GM21528 (cell line): ENCODE measurements at regions not wholly inside any gene's neighbourhood (a gene's known extent, or its start where the extent isn't known, plus 50 kb on each side); places are given as distances from the start of the nearest gene placed in this dataset.
"Not testable (repeated sequence)": the region's sequence is repeated elsewhere in the genome, so short reads cannot be mapped to it uniquely, and the experiment has no call there.

ENCODE experiments used
- ATAC-seq: cut with Tn5 transposase; IDR thresholded peaks from one replicate; pipeline ENCODE4 v1.9.1; 2021; ENCODE audit warnings: mild to moderate bottlenecking, moderate library complexity; ENCODE audit not compliant: unreplicated experiment, low FRiP score

DNA sequence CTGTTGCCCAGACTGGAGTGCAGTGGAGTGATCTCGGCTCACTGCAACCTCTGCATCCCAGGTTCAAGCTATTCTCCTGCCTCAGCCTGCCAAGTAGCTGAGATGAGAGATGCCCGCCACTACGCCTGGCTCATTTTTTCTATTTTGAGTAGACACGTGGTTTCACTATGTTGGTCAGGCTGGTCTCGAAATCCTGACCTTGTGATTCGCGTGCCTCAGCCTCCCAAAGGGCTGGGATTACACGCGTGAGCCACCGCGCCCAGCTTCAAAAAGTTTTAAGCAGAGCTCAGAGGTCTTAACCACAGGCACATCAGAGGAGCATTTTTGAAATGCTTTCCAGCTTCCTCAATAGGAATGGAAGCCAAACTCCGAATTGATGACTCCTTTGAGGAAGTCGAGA is 291.2 kb upstream of the FRG2C start:
- ATAC-seq, result not testable (repeated sequence)

DNA sequence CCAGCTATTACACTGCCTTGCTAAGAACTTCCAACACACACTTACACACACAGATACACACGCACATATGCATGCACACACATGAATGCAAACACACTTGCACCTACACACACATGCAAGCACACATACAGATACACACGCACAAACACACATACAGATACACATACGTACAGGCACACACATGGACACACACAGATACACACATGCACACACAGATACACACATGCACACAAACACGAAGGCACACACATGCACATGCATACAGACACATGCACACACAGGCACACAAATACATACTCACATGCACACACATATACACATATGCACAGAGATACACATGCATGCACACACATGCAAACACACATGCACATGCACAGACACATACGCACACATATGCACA is 284.3 kb upstream of the FRG2C start:
- ATAC-seq, result not testable (repeated sequence)

DNA sequence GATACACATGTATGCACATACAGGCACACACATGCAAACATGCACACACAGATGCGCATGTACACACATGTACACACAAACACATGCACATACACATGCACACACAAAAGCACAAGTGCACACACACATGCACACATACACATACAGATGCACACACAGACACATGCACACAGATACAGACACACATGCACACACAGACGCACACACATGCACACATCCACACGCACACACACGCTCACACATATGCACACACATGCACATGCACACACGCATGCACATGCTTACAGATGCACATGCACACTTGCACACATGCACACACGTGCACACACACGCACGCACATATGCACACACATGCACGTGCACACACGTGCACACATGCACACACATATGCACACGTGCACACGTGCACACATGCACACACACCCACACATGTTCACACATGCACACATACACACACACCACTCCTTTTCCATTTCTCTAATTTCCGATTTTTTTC is 283.8 kb upstream of the FRG2C start:
- ATAC-seq, result no peak

DNA sequence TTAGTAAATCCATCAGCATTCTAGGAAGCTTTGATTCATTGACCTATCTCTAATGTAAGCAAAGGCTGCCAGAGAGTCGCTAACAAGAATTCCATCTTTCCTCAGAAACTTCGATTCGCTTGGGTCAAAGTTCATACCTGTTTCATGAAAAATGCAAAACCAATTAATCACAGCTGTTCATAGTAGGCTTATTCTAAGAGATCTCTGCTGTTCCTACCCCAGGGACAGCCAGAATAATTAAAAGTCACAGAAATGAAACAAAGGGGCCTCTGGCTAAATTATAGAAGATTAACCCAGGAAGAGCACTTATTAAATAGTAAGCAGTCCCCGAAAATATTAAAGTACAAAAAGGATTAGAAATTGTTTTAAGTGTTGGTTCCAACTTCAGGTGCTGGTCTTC is 280.1 kb upstream of the FRG2C start:
- ATAC-seq, result not testable (repeated sequence)

DNA sequence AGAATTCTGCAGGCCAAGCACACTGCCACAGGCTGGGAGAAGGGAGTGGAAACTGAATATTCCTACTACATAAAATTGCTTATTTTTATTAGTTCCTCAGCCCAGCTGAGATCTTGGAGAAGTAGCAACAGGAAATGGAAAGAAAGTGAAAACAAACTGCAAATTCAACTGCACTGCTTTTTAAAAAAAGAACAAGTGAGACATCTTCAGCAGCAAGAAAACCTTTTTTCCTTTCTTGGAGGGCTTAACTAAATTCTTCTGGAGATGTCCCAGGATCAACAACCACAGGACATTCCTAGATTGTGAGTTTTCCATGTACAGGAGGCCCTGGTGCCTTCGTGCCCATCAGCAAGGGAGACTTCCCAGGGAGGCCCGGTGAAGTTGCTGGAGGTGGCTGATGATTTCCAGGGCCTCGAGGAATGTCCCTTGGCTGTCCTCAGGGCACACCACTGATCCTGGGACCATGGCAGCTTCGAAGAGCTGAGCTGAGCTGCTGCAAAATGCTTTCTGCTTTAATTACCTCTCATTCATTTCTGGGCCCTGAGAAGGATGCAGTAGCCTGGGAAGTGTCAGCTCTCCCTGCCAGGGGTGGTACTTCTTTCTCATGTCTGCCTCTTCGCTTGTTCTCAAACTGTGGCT is 275.5 kb upstream of the FRG2C start:
- not testable (repeated sequence) for ATAC-seq

DNA sequence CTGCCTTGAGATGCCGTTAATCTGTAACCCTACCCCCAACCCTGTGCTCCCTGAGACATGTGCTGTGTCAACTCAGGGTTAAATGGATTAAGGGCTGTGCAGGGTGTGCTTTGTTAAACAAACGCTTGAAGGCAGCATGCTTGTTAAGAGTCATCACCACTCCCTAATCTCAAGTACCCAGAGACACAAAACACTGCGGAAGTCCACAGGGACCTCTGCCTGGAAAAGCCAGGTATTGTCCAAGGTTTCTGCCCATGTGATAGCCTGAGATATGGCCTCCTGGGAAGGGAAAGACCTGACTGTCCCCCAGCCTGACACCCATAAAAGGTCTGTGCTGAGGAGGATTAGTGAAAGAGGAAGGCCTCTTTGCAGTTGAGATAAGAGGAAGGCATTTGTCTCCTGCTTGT is 270.8 kb upstream of the FRG2C start:
- not testable (repeated sequence) for ATAC-seq

DNA sequence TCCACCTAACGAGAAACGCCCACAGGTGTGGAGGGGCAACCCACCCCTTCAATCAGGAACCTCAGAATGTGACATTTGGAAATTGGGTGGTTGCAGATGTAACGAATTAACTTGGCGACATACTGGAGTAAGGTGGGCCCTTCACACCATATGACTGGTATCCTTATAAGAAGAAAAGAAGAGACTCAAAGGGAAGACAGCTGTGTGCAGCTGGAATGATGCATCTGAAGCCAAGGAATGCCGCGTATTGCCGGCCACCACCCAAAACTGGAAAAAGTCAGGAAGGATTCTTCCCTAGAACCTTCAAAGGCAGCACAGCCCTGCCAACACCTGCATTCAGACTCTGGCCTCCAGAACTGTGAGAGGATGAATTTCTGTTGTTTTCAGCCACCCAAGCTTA is 270.0 kb upstream of the FRG2C start:
- not testable (repeated sequence) for ATAC-seq

DNA sequence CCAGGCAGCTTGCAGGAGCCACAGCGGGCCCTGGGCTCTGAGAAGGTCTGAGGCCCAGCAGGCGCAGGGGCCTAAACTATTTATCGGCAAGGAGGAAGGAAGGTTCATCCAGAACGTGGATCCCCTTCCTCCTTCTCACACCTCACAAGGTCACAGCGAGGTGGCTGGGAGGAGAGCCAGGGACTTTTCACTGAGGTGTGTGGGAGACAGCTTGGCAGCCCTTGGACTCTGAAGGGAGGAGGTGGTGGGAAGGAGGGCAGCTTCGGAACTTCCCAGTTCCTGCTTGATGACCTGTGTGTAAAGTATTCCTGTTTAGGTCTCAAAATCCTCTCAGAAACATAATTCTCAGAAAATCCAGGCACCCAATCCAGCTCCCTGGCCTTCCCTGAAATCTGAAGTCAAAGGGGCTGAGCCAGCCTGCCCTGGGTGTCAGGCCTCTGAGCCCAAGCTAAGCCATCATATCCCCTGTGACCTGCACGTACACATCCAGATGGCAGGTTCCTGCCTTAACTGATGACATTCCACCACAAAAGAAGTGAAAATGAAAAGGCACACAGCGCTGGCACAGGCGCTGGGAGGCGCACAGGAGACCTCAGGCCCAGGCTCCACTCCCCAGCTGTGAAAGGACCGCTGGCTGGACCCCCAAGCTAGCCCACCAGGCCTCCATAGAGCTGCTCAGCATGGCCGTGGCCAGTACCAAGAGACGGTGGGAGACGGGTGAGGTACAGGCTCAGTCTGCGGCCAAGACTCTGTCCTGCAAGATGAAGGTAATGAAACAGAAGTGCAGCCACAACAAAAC is 269.4 kb upstream of the FRG2C start:
- not testable (repeated sequence) for ATAC-seq

DNA sequence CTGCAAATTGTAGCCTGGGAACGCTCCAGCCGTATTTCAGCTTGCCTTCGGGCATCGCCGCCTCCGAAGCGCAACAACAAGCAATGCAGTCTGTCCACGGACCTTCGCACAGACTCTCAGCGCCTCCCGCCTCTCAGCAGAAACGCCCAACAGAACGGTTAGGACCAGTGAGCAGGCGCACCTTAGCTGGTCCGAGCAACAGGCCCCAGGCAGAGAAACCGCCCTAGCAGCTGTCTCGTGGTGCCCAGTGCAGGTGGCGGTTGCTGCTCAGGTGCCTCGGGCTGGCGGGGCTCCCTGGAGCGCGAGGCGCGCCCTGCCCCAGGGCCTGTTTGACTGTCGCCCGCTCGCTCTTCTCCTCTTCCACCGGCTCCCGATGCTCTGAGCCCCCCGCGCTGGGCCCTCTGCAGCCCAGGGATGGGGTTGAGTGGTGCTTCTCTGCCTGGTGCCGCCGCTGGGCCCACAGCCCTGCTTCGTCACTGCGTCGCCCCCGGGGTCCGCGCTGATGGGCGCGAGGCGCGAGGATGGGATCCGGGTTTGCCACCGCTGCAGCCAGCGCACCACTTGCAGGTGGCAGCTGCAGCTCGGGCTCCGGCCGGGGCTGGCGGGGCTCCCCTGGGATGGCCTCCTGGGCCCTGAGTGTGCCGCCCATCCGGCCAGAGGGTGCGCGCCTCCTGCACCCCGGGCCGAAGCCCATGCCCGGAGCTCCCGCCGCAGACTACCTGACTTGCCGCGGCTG is 268.4 kb upstream of the FRG2C start:
- no peak for ATAC-seq

DNA sequence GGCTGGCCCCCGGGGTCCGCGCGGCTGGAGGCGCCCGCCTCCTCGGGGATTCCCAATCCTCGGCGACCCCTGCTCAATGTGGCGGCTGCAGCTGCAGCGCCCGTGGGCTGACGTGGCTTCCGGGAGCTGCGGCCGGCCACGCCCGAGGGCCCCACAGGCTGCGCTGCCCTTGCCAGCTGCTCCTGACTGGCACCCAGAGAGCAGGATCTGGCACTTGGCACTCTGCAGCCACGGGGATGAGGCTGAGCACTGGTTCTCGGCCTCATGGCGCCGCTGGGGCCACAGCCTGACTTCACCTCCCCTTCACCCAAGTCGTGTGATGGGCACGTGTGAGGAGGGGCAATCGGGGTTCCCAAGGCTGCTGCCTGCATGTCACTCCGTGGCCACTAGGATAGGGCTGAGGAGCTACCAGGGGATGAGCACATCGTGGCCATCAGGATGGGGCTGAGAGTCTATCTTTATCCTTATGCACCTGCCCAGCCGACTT is 267.8 kb upstream of the FRG2C start:
- no peak for ATAC-seq

DNA sequence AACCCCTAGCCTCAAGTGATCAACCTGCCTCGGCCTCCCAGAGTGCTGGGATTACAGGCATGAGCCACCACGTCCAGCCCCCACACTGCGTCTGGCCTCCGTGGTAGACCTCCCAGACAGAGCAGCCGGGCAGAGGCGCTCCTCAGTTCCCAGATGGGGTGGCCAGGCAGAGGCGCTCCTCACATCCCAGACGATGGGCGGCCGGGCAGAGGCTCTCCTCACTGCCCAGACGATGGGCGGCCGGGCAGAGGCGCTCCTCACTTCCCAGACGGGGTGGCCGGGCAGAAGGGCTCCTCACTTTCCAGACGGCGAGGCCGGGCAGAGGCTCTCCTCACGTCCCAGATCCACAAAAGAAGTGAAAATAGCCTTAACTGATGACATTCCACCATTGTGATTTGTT is 266.6 kb upstream of the FRG2C start:
- ATAC-seq, result not testable (repeated sequence)

DNA sequence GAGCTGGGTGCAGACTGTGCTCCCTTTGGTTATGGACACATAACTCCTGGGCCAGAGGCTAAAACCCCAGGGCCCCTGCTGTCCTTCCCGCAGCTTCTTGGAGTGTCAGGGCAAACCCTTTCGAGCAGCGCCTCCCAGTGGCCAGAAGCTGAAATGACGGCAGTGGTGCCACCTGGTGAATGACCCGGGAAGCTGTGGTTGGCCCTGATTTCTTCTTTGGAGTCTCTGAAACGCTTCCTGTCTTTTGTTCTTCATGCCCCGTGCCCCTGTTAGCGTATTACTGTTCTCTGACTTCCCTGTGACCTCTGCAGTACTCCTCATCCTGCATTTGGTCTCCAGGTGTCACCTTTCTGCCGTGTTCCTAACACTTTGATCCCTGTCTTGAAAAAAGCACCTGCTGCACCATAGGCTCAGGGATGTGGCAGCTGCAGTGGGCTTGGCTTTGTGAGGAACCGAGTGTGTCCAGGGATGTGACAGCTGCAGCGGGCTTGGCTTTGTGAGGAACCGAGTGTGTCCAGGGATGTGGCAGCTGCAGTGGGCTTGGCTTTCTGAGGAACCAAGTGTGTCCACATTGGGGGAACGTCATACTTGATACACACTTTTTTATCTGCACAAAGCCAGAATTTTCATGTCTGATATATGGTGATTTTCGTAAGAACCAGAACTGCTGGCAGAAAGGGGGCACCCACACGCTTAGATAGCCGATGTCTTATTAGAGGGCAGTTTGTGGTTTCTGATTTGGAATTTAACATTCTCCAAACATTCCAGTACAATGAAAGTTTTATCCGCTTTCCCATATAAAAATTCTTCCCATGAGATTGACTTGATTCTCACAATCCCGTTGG is 241.8 kb upstream of the FRG2C start:
- ATAC-seq, result not testable (repeated sequence)

DNA sequence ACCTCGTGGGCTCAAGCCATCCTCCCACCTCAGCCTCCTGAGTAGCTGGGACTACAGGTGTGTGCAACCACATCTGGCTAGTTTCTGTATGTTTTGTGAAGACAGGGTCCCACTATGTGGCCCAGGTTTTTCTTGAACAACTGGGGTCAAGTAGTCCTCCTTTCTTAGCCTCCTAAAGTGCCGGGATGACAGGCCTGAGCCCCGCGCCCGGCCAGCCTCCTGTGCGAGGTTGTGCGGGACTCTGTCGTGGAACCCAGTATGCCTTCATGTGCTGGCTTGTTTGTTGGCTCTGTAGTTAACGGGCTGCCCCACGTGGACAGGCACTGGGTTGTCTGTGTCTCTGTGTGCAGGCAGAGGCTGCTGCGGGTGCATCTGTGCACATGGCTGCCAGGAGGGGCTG is 238.7 kb upstream of the FRG2C start:
- ATAC-seq, result not testable (repeated sequence)

DNA sequence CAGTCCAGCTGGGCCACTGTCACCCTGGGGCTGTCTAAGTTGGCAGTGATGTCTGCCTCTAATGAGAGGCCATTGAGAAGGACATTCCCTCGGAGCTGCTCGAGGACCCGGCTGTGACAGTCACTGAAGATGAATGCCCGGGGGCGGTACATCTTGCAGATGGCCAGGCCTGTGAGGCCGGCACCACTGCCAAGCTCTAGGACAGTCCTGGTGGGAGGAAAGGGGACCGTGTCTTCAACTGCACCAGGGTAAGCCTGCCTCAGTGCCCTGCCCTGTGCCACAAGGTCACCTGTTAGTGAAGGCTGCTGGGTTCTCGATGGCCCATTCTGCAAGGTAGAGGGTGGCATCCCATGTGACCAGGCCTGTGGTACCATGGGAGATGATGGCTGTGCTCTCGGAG is 236.6 kb upstream of the FRG2C start:
- ATAC-seq, result not testable (repeated sequence)

DNA sequence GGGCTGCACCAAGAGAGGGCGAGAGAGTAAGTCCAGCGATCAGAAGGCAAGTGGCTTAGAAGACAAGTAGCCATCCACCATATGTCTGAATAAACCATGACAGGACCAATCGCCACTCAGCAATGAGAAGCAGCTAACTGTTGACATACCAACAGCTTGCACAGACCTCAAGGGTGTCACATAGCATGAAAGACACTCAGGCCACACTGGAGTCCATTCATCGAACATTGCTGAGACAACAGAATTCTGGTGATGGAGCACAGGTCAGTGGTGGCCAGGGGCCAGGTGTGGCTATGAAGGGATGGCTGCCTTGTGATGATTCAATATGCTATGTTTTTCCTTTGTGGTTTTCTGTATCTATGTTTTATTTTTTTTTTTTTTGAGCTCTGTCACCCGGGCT is 236.2 kb upstream of the FRG2C start:
- ATAC-seq, result not testable (repeated sequence)

DNA sequence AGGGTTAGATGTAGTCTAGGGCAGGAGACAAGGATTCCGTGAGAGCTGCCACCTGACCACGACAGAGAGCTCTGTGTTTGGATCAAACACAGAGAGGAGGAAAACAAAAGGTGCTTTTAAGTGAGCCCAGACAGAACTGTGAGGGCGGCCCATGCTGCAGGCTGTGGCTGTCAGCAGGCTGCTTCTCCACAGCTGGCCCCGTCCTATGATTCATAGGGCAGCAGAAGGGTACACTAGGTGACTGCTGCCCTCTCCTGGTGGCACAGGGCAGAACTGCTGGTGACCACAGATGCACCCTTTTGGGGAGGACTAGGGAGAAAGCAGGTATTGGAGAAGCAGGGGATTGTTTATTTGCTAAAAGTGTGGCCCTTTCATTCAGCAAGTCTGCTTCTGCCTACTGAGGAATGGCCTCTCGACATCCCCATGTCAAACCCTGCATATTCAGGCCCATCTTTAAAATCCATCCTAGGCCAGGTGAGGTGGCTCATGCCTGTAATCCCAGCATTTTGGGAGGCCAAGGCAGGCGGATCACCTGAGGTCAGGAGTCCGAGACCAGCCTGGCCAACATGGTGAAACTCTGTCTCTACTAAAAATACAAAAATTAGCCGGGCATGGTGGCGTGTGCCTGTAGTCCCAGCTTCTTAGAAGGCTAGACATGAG is 234.4 kb upstream of the FRG2C start:
- ATAC-seq, result not testable (repeated sequence)

DNA sequence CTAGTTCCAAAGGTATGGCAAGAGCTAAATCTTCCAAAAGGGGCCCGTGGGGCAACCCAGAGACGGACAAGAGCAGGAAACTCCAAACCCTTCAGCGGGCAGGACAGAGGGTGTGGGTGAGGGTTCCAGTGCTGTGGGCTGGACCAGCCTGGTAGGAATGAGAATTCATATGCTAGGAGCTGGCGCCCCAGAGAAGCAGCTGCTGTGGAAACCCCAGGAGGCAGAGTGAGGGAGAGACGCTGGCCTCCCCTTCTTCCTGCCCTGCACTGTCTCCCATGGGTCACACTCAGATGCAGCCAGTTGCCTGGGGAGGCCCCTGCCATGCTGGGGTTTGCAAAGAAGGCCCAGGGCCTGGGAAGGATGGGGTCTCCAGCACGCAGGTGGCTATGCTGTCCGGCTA is 233.7 kb upstream of the FRG2C start:
- not testable (repeated sequence) for ATAC-seq

DNA sequence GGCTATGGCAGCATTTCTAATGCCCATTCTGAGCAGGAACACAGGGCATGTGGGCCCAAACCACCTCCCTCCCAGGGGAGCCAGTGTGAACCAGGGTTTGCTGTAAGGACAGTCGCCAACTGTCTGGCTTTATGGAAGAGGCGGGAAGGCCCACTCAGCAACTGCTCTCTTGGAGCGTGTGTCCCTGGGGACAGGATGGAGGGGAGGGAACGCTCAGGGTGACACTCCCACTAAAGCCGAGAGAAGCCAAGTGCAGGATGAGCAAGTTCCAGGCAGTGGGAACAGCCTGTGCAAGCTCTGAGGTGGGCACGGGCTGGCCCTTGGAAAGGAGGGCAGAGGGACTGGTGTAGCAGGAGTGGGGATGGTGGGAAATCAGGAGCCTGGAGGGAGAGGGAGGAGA is 233.0 kb upstream of the FRG2C start:
- not testable (repeated sequence) for ATAC-seq

DNA sequence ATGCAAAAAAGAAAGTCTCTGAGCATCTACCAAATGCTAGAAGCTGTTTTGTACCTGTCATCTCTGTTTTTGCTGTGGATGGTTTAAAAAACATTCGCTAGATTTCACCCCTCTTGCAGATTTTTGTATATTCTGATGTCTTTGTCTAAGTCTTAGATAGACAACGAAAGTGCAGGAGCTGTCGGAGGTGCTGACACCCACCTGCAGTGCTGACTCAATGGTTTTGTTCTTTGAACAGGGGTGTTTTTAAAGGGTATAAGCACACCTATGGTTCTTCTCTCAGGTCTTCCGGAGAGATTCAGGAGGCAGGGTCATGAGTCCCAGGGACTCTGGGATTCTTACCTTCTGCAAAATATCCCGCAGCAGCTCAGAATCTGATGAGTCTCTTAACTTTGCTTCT is 231.7 kb upstream of the FRG2C start:
- not testable (repeated sequence) for ATAC-seq

DNA sequence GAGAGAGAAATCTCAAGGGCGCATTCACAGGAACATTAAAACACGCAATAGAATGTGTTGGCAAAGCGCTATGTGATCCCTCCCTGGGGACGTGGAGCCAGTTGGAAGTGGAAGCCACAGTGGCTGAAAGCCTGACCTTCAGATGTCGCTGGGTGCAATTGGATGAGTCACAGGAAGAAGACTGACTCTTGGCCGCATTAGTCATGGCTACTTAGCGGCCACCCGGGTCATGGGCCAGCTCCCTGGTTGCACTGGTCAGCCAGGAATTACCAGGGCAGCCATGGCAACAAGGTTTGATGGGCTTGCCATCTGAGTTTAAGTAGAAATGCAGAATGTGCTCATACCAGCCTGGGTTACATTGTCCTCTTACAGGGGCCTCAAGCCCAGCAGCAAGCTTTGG is 231.2 kb upstream of the FRG2C start:
- ATAC-seq, result not testable (repeated sequence)
